B cell (primary cell): ENCODE measurements at regions not wholly inside any gene's neighbourhood (a gene's known extent, or its start where the extent isn't known, plus 50 kb on each side); places are given as distances from the start of the nearest gene placed in this dataset.

Experiments used
- ATAC-seq: fragments of 200-7000 bp; cut with Tn5 transposase; one replicate; pipeline ENCODE4 v1.10.0; 2021; ENCODE audit warnings: low read depth, mild to moderate bottlenecking, moderate number of reproducible peaks, moderate library complexity
- CTCF ChIA-PET: fragments of 350-600 bp; sonication (Branson Sonifier 250); formaldehyde crosslinking; loops from one replicate; lab custom pipeline; 2021; ENCODE audit warnings: antibody characterized with exemption, inconsistent platforms; lab: Charles Lee
- POLR2A ChIA-PET: fragments of 350-600 bp; sonication (Branson Sonifier 250); formaldehyde crosslinking; loops from one replicate; lab custom pipeline; 2021; ENCODE audit warnings: antibody characterized with exemption; lab: Charles Lee
- DNase-seq: peaks from one replicate; pipeline ENCODE4 v3.0.0; 2013
- H2AFZ ChIP-seq: 2 replicates; pipeline ENCODE4 v1.6.1; 2012; ENCODE audit warnings: mild to moderate bottlenecking, low read depth, low read length; ENCODE audit not compliant: insufficient read depth, poor library complexity, severe bottlenecking
- H3K27ac ChIP-seq, 2 donors: 1 replicate in 1 of 2; 2 replicates in 1 of 2; pipeline ENCODE4 v1.5.1; 2012 to 2013; ENCODE audit warnings: low read length in 2 of 2, mild to moderate bottlenecking in 2 of 2, moderate library complexity in 1 of 2
- H3K27me3 ChIP-seq, 4 experiments: fragments of 200-600 bp in 1 of 4; sonication (generic) in 1 of 4; replicated peaks in 1 of 4; 1 replicate in 2 of 4; 2 replicates in 2 of 4; pipeline versions ENCODE4 v1.6.1 to v1.7.0; 2013 to 2016; ENCODE audit warnings: low read length in 3 of 4, mild to moderate bottlenecking in 2 of 4, mixed read lengths in 1 of 4, moderate library complexity in 1 of 4; ENCODE audit not compliant: insufficient read depth in 4 of 4, control insufficient read depth in 3 of 4; ENCODE audit errors: control extremely low read depth in 1 of 4
- H3K36me3 ChIP-seq, 2 experiments: replicated peaks in 1 of 2; 1 replicate in 1 of 2; 2 replicates in 1 of 2; pipeline versions ENCODE4 v1.6.1 to v1.7.1; 2013; ENCODE audit warnings: low read length in 1 of 2; ENCODE audit not compliant: insufficient read depth in 2 of 2, control insufficient read depth in 1 of 2; ENCODE audit errors: control extremely low read depth in 1 of 2, extremely low read depth in 1 of 2
- H3K4me1 ChIP-seq, 2 donors: fragments of 200-600 bp in 1 of 2; sonication (generic) in 1 of 2; 1 replicate in 1 of 2; 2 replicates in 1 of 2; pipeline versions ENCODE4 v1.5.1 to v1.6.1; 2013 to 2017; ENCODE audit warnings: low read length in 2 of 2; ENCODE audit not compliant: control insufficient read depth in 2 of 2, insufficient read depth in 2 of 2
- H3K4me2 ChIP-seq: replicated peaks from 2 replicates; pipeline ENCODE3; 2012; ENCODE audit warnings: mild to moderate bottlenecking, low read depth, low read length; ENCODE audit not compliant: poor library complexity, severe bottlenecking
- H3K4me3 ChIP-seq, 5 experiments: fragments of 200-600 bp in 1 of 5; sonication (generic) in 1 of 5; 1 replicate in 3 of 5; 2 replicates in 2 of 5; pipeline versions ENCODE4 v1.5.1 to v1.7.0; 2011 to 2016; ENCODE audit warnings: low read length in 4 of 5, mild to moderate bottlenecking in 4 of 5, low read depth in 2 of 5, control low read depth in 1 of 5, moderate library complexity in 1 of 5; ENCODE audit not compliant: insufficient read depth in 1 of 5; ENCODE audit errors: control extremely low read depth in 1 of 5, extremely low read depth in 1 of 5
- H3K79me2 ChIP-seq: fragments of 200-600 bp; sonication (generic); one replicate; pipeline ENCODE4 v1.6.0; 2016; ENCODE audit warnings: low read length; ENCODE audit not compliant: control insufficient read depth, insufficient read depth
- H3K9ac ChIP-seq: fragments of 200-600 bp; sonication (generic); 2 replicates; pipeline ENCODE4 v1.6.1; 2017; ENCODE audit warnings: mild to moderate bottlenecking, low read length, moderate library complexity
- H3K9me3 ChIP-seq, 3 donors: one replicate each; pipeline versions ENCODE4 v1.6.1 to v1.7.1; 2013; ENCODE audit warnings: low read length in 2 of 3; ENCODE audit not compliant: control insufficient read depth in 2 of 3, insufficient read depth in 1 of 3; ENCODE audit errors: control extremely low read depth in 1 of 3
- H4K20me1 ChIP-seq: 2 replicates; pipeline ENCODE4 v1.6.0; 2012; ENCODE audit warnings: mild to moderate bottlenecking, low read length; ENCODE audit not compliant: insufficient read depth, control insufficient read depth, poor library complexity, severe bottlenecking
- H3K27ac Mint-ChIP-seq: one replicate; pipeline ENCODE4 v1.8.0; 2021; ENCODE audit warnings: mixed read lengths
- H3K27me3 Mint-ChIP-seq: one replicate; pipeline ENCODE4 v1.8.0; 2021; ENCODE audit warnings: mixed read lengths
- H3K4me1 Mint-ChIP-seq: one replicate; pipeline ENCODE4 v1.8.0; 2021; ENCODE audit warnings: mixed read lengths
- H3K4me3 Mint-ChIP-seq: one replicate; pipeline ENCODE4 v1.8.0; 2021; ENCODE audit warnings: mixed read lengths
- H3K9me3 Mint-ChIP-seq: one replicate; pipeline ENCODE4 v1.8.0; 2022; ENCODE audit warnings: mixed read lengths; ENCODE audit not compliant: insufficient read depth
- CTCF ChIP-seq: fragments of 200-600 bp; IDR thresholded peaks from one replicate; pipeline ENCODE4 v1.8.0; 2022; ENCODE audit warnings: antibody characterized with exemption, mild to moderate bottlenecking
- EZH2 ChIP-seq: IDR thresholded peaks from 2 replicates; pipeline ENCODE4 v1.6.1; 2012; ENCODE audit warnings: borderline replicate concordance, low read depth, mild to moderate bottlenecking, moderate library complexity, low read length; ENCODE audit not compliant: insufficient read depth, poor library complexity, severe bottlenecking
- WGBS: methylation state at CpG from one replicate; pipeline ENCODE4 v1.1.5; 2013; ENCODE audit warnings: missing lambda C conversion rate; ENCODE audit not compliant: insufficient coverage; 5-methylcytosine and 5-hydroxymethylcytosine counted together
- intact Hi-C: fragments of 100-400 bp; cut with micrococcal nuclease; formaldehyde crosslinking; loops from one replicate; pipeline ENCODE4 v1.10.0; 2022

DNA sequence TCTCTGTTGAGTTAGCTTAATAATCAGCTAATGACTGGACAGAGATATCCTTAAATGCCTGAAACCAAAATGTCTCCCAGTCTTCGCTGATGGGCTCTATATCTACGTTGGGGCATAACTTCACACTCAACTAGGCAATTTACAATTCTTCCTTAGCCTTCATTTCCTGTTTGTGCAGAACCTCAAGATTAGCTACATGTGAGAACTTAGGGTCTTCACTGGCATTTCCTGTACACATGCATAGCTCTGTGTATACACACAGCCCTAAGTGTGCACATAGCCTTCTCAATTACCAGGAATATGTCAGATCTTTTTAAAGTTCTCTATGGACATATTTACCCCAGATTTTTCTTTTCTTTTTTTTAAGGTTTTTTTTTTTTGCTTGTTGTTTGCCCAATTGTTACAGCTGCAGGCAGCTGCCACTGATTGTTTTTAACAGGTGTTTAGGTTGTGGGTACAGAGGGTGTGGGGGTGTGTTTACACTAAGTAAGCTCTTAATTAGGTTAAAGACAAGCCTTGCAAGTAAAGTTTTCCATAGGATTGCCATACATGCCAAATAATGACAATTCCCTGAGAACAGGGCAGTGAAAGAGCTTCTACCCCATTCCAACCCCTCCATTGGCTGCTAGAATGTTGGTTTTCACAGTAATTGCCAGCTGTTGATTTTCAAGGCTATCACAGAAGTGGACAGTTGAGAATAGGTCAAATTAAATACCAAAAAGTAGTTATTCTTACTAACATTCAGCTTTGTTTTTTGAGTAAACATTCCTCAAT is 441.0 kb downstream of the TLE4 start:
- H2AFZ ChIP-seq: no peak overlapping the region
- H3K27me3 Mint-ChIP-seq: no peaks in the 10 kb centered on the region
- ATAC-seq: no peak
- 25% methylated on average over 2 of the region's 2 CpGs for WGBS
- H3K27ac Mint-ChIP-seq: no peak overlapping the region
- TF ChIP-seq EZH2 (no peak), CTCF (no peak)
- intact Hi-C loops: no loop called here
- POLR2A ChIA-PET: no interaction called here
- no peaks in the 10 kb centered on the region for H3K36me3 ChIP-seq
- H3K4me1 ChIP-seq: peaks cover 7 to 8% of the 10 kb centered on the region in 2 donors
- H3K4me3 ChIP-seq: no peak overlapping the region
- H3K27ac ChIP-seq: no peak overlapping the region
- peaks cover 3% of the 10 kb centered on the region for H3K9me3 Mint-ChIP-seq
- H3K4me2 ChIP-seq: no peak overlapping the region
- no peak overlapping the region for H3K4me3 Mint-ChIP-seq
- no peaks in the 10 kb centered on the region for H4K20me1 ChIP-seq
- peaks cover 15% of the 10 kb centered on the region for H3K4me1 Mint-ChIP-seq
- no peak overlapping the region for H3K9ac ChIP-seq
- CTCF ChIA-PET: interaction anchor here (1.0 kb wide), 1 partner anchor 18 kb away, joined by 3 read pairs; no protein-coding TSS in a partner anchor
- no peaks in the 10 kb centered on the region for H3K79me2 ChIP-seq
- peaks cover 0 to 2% (median 0%) of the 10 kb centered on the region in 3 donors for H3K9me3 ChIP-seq
- DNase-seq: no peak
- no peaks in the 10 kb centered on the region for H3K27me3 ChIP-seq

- Histone ChIP-seq H3K4me3 (no peak overlapping the region), H3K27ac (no peak overlapping the region), H3K9me3 (peaks cover 0 to 2% (median 0%) of the 10 kb centered on the region in 3 donors), H3K4me2 (no peak overlapping the region), H3K9ac (no peak overlapping the region), H3K4me1 (peaks cover 7 to 8% of the 10 kb centered on the region in 2 donors), H3K36me3 (no peaks in the 10 kb centered on the region), H3K79me2 (no peaks in the 10 kb centered on the region), H3K27me3 (no peaks in the 10 kb centered on the region), H4K20me1 (no peaks in the 10 kb centered on the region), H2AFZ (no peak overlapping the region)
- ChIA-PET CTCF (no interaction called here), POLR2A (no interaction called here)
- intact Hi-C loops: no loop called here
- Mint-ChIP-seq H3K9me3 (peaks cover 3% of the 10 kb centered on the region), H3K4me3 (no peak overlapping the region), H3K27ac (no peak overlapping the region), H3K27me3 (no peaks in the 10 kb centered on the region), H3K4me1 (peaks cover 15% of the 10 kb centered on the region)
- TF ChIP-seq EZH2 (no peak), CTCF (no peak)
- DNase-seq (no peak), ATAC-seq (no peak)
- WGBS: no CpG with 5 or more reads among the region's 3 CpGs
These were observed 437.4 kb downstream of the TLE4 start for GRCh38 chr9:80009204-80009603.
